RWPE1 (cell line): ENCODE measurements at regions not wholly inside any gene's neighbourhood (a gene's known extent, or its start where the extent isn't known, plus 50 kb on each side); places are given as distances from the start of the nearest gene placed in this dataset.
"Not testable (repeated sequence)": the region's sequence is repeated elsewhere in the genome, so short reads cannot be mapped to it uniquely, and the experiment has no call there.

ENCODE experiments used
- CTCF ChIA-PET: fragments of 350-600 bp; sonication (Branson Sonifier 250); formaldehyde crosslinking; extraction: SDS; loops from one replicate; lab custom pipeline; 2021; lab: Yijun Ruan, JAX
- POLR2A ChIA-PET: fragments of 400-600 bp; formaldehyde crosslinking; extraction: SDS; loops from one replicate; lab custom pipeline; 2020; ENCODE audit warnings: antibody characterized with exemption; ENCODE audit not compliant: low non-redundant PET; lab: Yijun Ruan, JAX
- DNase-seq: peaks from one replicate; pipeline ENCODE4 v3.0.0; 2012; ENCODE audit warnings: low spot score
- H3K27ac ChIP-seq: fragments of 450-650 bp; 2 replicates; pipeline ENCODE4 v1.5.1; 2017
- TF ChIP-seq, protein P1 (sequence below): fragments of 450-650 bp; conservative IDR thresholded peaks from 2 replicates; pipeline ENCODE4 v1.5.1; 2017; ENCODE audit warnings: low read depth, mild to moderate bottlenecking

- no peak for DNase-seq
- ChIA-PET POLR2A (no interaction called here), CTCF (no interaction called here)
- TF ChIP-seq, protein P1, sequence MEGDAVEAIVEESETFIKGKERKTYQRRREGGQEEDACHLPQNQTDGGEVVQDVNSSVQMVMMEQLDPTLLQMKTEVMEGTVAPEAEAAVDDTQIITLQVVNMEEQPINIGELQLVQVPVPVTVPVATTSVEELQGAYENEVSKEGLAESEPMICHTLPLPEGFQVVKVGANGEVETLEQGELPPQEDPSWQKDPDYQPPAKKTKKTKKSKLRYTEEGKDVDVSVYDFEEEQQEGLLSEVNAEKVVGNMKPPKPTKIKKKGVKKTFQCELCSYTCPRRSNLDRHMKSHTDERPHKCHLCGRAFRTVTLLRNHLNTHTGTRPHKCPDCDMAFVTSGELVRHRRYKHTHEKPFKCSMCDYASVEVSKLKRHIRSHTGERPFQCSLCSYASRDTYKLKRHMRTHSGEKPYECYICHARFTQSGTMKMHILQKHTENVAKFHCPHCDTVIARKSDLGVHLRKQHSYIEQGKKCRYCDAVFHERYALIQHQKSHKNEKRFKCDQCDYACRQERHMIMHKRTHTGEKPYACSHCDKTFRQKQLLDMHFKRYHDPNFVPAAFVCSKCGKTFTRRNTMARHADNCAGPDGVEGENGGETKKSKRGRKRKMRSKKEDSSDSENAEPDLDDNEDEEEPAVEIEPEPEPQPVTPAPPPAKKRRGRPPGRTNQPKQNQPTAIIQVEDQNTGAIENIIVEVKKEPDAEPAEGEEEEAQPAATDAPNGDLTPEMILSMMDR = no peak
- no peak overlapping the region for H3K27ac ChIP-seq
Observed at GRCh38 chr1:213692321-213692720, 295.5 kb upstream of the PROX1 start.

DNA sequence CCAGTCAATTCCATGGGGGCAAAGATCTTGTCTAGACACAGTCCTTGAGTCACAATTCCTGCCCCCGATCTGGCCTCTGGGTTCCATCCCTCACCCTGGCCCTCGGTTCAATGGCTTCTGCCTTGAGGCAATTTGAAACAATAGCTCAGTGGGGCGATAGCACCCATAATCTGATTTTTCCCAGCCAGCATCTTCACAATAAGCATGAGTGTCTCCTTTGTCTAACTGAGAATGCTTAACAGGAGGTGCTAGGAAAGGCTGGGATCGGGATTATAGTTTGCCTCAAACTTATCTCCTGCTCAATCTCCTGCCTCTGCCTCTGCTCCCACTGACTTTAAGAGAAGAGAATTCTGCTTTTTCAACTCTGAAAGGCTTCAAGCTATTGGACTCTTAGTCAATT lies 293.9 kb upstream of the PROX1 start:
- no peak for DNase-seq
- no peak overlapping the region for H3K27ac ChIP-seq
- CTCF ChIA-PET = no interaction called here
- POLR2A ChIA-PET = no interaction called here
- TF ChIP-seq, protein P1 = no peak

GRCh38 chr1:213697192-213697802 lies 290.5 kb upstream of the PROX1 start:
- POLR2A ChIA-PET = no interaction called here
- H3K27ac ChIP-seq = no peak overlapping the region
- DNase-seq = no peak
- CTCF ChIA-PET = no interaction called here
- TF ChIP-seq, protein P1 = no peak

GRCh38 chr1:213698092-213698702 lies 289.6 kb upstream of the PROX1 start:
- CTCF ChIA-PET = no interaction called here
- no peak overlapping the region for H3K27ac ChIP-seq
- TF ChIP-seq, protein P1 = no peak
- POLR2A ChIA-PET = no interaction called here
- no peak for DNase-seq

DNA sequence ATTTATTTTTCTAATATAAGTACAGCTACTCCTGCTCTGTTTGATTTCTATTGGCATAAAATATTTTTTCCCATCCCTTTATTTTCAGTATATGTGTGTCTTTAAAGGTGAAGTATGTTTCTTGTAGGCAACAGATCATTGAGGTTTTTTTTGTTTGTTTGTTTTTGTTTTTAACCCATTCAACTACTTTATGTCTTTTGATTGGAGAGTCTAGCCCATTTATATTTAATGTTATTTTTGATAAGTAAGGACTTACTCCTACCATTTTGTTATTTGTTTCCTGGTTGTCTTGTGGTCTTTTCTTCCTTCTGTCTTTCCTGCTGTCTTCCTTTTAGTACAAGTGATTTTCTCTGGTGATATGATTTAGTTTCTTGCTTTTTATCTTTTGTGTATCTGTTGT lies 285.1 kb upstream of the PROX1 start:
- TF ChIP-seq, protein P1 = no peak
- CTCF ChIA-PET = no interaction called here
- no peak overlapping the region for H3K27ac ChIP-seq
- POLR2A ChIA-PET = no interaction called here
- DNase-seq = no peak

DNA sequence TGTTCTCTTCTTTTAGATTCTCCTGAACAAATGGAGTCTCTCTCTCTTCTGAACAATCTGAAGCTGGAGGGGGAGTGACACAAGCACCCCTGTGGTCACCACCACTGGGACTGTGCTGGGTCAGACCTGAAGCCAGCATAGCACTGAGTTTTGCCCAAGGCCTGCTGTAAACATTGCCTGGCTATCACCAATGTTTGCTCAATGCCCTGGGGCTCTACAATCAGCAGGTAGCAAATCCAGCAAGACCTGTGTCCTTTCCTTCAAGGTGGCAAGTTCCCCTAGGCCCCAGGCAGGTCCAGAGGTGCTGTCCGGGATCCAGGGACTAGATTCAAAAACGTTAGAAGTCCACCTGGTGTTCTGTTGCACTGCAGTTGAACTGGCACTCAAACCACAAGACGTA lies 282.8 kb upstream of the PROX1 start:
- ChIA-PET POLR2A (no interaction called here), CTCF (no interaction called here)
- TF ChIP-seq, protein P1 = no peak
- H3K27ac ChIP-seq = no peak overlapping the region
- no peak for DNase-seq

GRCh38 chr1:213711833-213712490 lies 275.8 kb upstream of the PROX1 start:
- POLR2A ChIA-PET, CTCF ChIA-PET, H3K27ac ChIP-seq, DNase-seq: not testable (repeated sequence)
